GM21447 (cell line): ENCODE measurements at regions not wholly inside any gene's neighbourhood (a gene's known extent, or its start where the extent isn't known, plus 50 kb on each side); places are given as distances from the start of the nearest gene placed in this dataset.

Source experiments
- ATAC-seq: cut with Tn5 transposase; IDR thresholded peaks from one replicate; pipeline ENCODE4 v1.9.1; 2021; ENCODE audit not compliant: unreplicated experiment

DNA sequence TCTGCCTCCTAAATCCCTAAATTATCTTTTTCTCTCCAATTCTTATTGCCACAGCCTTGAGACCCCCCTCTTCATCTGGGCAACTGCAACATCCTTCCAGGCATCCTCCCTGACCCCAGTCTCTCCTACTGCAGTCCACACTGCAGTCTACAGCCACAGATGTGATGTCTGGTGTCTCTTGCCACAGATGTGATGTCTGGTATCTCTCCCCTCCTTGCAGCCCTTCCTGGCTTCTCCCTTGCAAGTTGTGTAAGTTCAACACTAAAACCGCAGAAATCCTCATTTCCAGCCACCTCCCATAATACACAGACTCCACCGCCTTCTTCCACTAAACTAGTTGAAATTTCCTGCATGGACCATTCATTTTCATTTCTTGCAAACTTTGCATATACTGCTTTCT is 113.1 kb upstream of the DDX18 start:
- ATAC-seq = no peak

- ATAC-seq = no peak
Measured at GRCh38 chr2:117702098-117702497, 112.4 kb upstream of the DDX18 start.

DNA sequence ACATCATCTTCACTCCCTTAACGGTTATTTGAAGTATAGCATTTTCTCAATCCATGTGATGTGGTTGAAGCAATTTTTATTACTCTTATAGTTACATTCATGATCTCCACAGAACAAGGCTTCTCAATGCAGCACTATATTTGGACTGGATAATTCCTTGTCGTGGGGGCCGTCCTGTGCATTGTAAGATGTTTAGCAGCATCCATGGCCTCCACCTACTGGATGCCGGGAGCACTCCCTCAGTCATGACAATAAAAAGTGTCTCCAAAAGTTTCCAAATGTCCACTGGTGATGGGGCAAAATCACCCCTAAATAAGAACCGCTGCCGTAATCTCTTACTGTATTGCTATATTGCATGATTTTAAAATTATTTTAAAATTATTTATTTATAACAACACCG is 110.6 kb upstream of the DDX18 start:
- no peak for ATAC-seq

DNA sequence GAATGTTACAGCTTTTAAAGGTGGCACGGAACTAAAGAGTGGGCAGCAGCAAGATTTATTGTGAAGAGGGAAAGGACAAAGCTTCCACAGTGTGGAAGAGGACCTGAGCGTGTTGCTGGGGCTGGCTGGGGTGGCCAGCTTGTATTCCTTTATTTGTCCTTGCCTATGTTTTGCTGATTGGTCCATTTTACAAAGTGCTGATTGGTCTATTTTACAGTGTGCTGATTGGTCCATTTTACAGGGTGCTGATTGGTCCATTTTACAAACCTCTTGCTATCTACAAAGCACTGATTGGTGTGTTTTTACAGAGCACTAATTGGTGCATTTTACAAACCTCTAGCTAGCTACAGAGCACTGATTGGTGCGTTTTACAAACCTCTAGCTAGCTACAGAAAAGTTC is 109.7 kb upstream of the DDX18 start:
- ATAC-seq = no peak

DNA sequence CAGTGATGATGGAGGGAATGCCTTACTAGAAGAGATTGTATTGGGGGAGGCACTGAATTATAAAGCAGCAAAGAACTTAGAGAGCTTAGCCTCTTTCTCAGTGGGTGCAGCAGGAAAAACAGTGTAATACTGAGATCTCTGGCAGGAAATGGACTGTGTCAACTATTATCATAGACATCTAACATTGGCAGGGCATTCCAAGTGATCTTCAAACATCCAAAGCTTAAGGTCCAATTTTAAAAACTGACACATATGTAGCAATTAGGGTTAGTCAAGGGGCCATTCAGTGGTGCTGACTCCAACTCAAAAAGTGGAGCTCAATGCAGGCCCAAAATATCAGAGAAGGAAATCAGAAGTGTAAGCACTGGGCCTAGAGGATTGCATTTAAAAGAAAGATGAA is 106.6 kb upstream of the DDX18 start:
- ATAC-seq = no peak

GRCh38 chr2:117712684-117713083 is 101.8 kb upstream of the DDX18 start:
- no peak for ATAC-seq

GRCh38 chr2:117714110-117714509 is 100.4 kb upstream of the DDX18 start:
- no peak for ATAC-seq

- no peak for ATAC-seq
Measured at GRCh38 chr2:117714745-117715417, 99.6 kb upstream of the DDX18 start.

DNA sequence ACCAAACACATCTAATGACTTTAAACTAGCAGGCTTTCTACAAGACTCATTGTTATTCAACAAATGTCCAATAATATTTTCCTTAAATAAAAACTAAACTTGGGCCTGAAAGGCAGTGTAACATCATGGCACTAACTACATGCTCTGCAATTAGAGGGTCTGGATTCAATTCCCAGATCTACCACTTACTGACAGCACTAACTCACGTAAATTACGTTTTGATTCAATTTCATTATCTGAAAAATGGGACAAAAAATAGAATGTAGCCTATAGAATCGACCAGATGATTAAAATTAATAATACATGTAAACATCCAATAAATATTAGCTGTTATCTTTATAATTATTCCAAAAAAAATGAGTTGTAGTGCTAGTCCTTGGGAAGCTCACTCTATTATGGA is 98.0 kb upstream of the DDX18 start:
- ATAC-seq = no peak

GRCh38 chr2:117717072-117717471 is 97.4 kb upstream of the DDX18 start:
- ATAC-seq = no peak

GRCh38 chr2:117718048-117718447 is 96.4 kb upstream of the DDX18 start:
- no peak for ATAC-seq

- ATAC-seq = no peak
Measured at GRCh38 chr2:117720765-117721164, 93.7 kb upstream of the DDX18 start.

DNA sequence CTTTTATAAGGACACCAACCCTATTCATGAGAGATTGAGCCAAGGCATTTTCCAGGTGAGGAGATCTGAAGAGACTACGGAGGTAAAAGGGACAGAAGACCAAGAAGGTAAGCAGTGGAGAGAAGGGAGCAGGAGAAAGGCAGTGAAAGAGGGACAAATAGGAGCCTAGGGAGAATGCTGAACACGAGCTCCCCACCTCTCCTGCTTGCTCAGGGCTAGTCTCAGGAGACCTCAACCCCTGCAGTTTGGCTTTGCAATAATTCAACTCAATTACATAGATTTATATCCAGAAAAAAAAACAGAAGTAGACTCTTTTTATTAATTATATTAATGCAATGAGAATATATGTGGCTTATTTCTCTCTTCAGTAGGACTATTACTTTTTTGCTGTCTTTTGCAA is 91.0 kb upstream of the DDX18 start:
- ATAC-seq = no peak

- ATAC-seq = no peak
Measured at GRCh38 chr2:117723888-117724434, 90.5 kb upstream of the DDX18 start.

DNA sequence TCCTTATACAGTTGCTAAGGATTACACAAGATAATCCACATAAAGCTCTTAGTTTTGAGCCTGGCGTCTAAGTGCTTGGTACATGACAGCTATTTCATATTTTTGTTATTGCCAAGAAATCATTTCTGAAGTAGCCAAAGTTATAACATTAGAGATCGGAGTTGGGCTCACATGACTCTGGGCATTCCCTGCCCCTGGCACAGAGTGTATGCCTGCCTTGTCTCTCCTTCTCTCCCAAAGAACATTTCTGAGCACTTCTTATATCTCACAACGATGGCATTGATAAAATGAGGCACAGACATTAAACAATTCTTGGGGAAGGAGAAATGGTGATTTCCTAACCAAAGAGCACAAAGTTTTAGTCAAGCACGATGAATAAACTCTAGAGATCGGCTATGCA is 87.7 kb upstream of the DDX18 start:
- no peak for ATAC-seq

- ATAC-seq = no peak
Measured at GRCh38 chr2:117737846-117738245, 76.6 kb upstream of the DDX18 start.

DNA sequence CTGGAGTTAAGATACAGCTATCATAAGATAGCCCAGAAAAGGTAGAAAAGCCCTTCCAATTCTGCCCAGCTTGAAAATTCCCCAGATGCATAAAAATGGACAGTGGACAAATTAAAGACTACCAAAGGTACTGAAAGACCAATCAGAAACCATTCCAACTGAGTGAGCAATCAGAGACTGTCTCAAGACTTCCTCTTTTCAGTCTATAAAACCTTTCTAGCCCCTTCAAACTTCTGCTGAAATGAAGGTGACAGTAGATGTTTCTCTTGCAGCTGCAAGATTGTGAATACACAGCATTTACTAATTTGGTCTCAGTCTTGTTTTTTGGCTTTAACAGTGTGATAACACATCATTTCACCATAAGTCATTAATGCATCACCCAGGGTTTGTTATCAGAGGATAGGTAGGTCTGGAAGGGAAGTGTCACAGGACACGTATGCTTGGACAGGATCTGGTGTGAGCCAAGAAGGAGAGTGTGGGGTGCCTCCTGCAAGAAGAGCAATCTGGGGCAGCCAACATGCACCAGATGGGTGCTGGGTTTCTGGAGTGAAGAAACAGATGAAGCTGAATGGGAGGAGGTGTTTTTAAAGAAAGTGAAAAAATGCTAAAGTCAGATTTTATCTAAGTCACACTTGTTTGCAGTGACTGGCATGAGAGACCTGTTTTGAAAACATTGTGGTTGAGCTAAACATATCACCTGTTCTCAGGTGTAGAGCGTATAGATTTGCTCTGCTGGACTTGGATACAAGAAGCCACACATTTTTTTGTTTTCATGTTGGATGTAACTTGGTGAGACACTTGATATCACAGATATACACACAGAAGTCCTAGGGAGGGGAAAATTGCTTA is 75.3 kb upstream of the DDX18 start:
- no peak for ATAC-seq

GRCh38 chr2:117745537-117745936 is 69.0 kb upstream of the DDX18 start:
- ATAC-seq = no peak

DNA sequence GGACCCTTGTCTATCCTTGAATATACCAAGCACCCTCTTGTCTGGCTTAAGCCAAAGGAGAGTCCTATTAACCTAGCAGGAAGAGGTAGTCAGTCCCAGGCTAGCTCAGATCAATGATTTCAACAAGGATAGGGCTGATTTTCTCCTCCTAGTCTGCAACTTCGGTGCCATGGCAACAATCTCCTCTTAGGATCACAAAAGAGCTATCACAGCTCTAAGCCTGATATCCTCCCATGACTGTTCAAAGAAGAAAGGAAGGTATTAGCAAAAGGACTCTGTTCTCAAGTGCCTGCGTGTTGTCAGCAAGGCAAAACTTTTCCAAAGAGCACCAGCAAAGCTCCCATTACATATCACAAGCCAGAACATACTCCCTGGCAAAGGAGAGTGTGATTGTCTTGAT is 58.7 kb upstream of the DDX18 start:
- no peak for ATAC-seq

GRCh38 chr2:117760916-117761315 is 53.6 kb upstream of the DDX18 start:
- no peak for ATAC-seq

GRCh38 chr2:117762454-117762853 is 52.0 kb upstream of the DDX18 start:
- ATAC-seq = no peak

- ATAC-seq = no peak
Measured at GRCh38 chr2:117763804-117764203, 50.7 kb upstream of the DDX18 start.
